ENCODE measurements at regions not wholly inside any gene's neighbourhood (a gene's known extent, or its start where the extent isn't known, plus 50 kb on each side); places are given as distances from the start of the nearest gene placed in this dataset.

GRCh38 chr5:111977436-111977829, 220.4 kb upstream of the NREP start:
- no peak overlapping the region for H3K4me3 ChIP-seq
- no peaks in the 10 kb centered on the region for H3K9me3 ChIP-seq
- no peak for DNase-seq
- no peaks in the 10 kb centered on the region for H3K27me3 ChIP-seq
- TF ChIP-seq, protein P1, sequence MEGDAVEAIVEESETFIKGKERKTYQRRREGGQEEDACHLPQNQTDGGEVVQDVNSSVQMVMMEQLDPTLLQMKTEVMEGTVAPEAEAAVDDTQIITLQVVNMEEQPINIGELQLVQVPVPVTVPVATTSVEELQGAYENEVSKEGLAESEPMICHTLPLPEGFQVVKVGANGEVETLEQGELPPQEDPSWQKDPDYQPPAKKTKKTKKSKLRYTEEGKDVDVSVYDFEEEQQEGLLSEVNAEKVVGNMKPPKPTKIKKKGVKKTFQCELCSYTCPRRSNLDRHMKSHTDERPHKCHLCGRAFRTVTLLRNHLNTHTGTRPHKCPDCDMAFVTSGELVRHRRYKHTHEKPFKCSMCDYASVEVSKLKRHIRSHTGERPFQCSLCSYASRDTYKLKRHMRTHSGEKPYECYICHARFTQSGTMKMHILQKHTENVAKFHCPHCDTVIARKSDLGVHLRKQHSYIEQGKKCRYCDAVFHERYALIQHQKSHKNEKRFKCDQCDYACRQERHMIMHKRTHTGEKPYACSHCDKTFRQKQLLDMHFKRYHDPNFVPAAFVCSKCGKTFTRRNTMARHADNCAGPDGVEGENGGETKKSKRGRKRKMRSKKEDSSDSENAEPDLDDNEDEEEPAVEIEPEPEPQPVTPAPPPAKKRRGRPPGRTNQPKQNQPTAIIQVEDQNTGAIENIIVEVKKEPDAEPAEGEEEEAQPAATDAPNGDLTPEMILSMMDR (IDR thresholded peaks at IDR 0.05), result no peak
- intact Hi-C loops (cut with DNase I; ENCODE audit: low total_unique reads), result no loop called here
- no peaks in the 10 kb centered on the region for H3K36me3 ChIP-seq
- no peak overlapping the region for H3K27ac ChIP-seq
- H3K4me1 ChIP-seq, result peaks cover 0 to 39% (median 2%) of the 10 kb centered on the region in 4 donors

DNA sequence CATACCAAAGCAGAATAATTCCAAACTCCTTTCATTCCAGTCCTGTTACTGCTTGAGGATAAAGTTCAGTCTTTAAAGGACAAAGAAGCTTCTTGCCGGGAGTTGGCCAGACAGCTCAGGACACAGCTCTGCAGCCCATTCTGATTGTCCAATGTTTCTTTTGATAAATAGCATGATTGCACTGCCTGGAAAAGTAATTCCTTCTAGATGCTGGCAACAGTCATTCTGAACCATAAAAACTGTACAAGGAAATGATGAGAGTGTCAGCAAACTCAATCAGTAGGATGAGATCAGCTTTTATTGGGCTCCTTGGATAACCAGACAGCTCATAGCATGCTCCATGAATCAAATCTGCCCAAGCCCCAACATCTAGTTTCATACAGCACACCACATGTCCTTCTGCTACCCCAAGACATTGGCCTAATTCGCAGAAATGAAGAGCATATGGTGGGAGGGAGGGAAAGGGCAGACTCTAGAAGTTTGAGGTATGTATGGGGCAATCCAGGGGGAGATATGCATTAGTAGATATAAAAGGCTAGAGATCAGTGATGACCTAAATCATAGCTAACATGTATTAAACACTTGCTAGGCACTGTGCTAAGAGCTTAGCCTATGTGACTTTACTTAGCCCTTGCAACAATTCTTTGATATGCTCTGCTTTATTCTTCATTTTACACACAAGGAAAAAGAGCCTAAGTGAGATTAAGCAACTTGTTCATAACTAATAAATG, 219.9 kb upstream of the NREP start:
- TF ChIP-seq, protein P1 (IDR thresholded peaks at IDR 0.05), result no peak
- H3K27ac ChIP-seq, result no peak overlapping the region
- no peak for DNase-seq
- H3K27me3 ChIP-seq, result no peaks in the 10 kb centered on the region
- no peaks in the 10 kb centered on the region for H3K9me3 ChIP-seq
- H3K36me3 ChIP-seq, result no peaks in the 10 kb centered on the region
- no peak overlapping the region for H3K4me3 ChIP-seq
- H3K4me1 ChIP-seq, result peaks cover 0 to 39% (median 2%) of the 10 kb centered on the region in 4 donors
- intact Hi-C loops (cut with DNase I; ENCODE audit: low total_unique reads), result no loop called here

DNA sequence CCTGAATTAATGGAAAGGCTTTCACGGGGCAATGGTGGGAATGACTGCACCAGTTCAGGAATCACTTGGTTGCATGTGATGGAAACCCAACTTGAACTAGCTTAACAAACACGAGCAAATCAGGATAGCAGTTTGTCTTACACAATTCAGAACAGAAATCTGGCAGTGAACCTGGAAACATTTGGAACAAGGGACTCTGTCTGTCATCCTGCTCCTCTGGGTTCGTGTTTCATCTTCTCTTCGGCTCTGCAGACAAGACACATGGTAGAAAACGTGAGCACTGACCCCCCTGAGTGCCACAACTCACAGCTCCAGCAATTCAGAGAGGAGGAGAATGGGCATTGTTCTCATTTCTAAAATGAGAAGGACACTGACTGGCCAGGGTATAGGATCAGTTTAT, 218.1 kb upstream of the NREP start:
- TF ChIP-seq, protein P1 (IDR thresholded peaks at IDR 0.05), result no peak
- Histone ChIP-seq H3K27me3 (no peaks in the 10 kb centered on the region), H3K27ac (no peak overlapping the region), H3K9me3 (no peaks in the 10 kb centered on the region), H3K4me1 (peaks cover 0 to 39% (median 2%) of the 10 kb centered on the region in 4 donors), H3K36me3 (no peaks in the 10 kb centered on the region), H3K4me3 (no peak overlapping the region)
- intact Hi-C loops (cut with DNase I; ENCODE audit: low total_unique reads), result no loop called here
- DNase-seq, result peak in 1 of 2 donors; percentile 28

GRCh38 chr5:111973961-111974360, 217.0 kb upstream of the NREP start:
- no peak overlapping the region for H3K4me3 ChIP-seq
- H3K4me1 ChIP-seq, result peaks cover 0 to 39% (median 2%) of the 10 kb centered on the region in 4 donors

GRCh38 chr5:111972548-111972947, 215.6 kb upstream of the NREP start:
- Histone ChIP-seq H3K36me3 (no peaks in the 10 kb centered on the region), H3K27me3 (no peaks in the 10 kb centered on the region), H3K4me1 (peaks cover 0 to 39% (median 2%) of the 10 kb centered on the region in 4 donors), H3K4me3 (no peak overlapping the region), H3K9me3 (no peaks in the 10 kb centered on the region), H3K27ac (no peak overlapping the region)
- TF ChIP-seq, protein P1 (IDR thresholded peaks at IDR 0.05), result no peak
- intact Hi-C loops (cut with DNase I; ENCODE audit: low total_unique reads), result no loop called here
- DNase-seq, result no peak

More at GRCh38 chr5:111973961-111974360, 217.0 kb upstream of the NREP start:
- no peaks in the 10 kb centered on the region for H3K27me3 ChIP-seq
- no peak overlapping the region for H3K27ac ChIP-seq
- intact Hi-C loops (cut with DNase I; ENCODE audit: low total_unique reads), result no loop called here
- TF ChIP-seq, protein P1 (IDR thresholded peaks at IDR 0.05), result no peak
- no peaks in the 10 kb centered on the region for H3K36me3 ChIP-seq
- no peak for DNase-seq
- H3K9me3 ChIP-seq, result no peaks in the 10 kb centered on the region
